ENCODE measurements at regions not wholly inside any gene's neighbourhood (a gene's known extent, or its start where the extent isn't known, plus 50 kb on each side); places are given as distances from the start of the nearest gene placed in this dataset.
A peak's percentile ranks its signal among the peaks of the same experiment; 100 is the strongest.

DNA sequence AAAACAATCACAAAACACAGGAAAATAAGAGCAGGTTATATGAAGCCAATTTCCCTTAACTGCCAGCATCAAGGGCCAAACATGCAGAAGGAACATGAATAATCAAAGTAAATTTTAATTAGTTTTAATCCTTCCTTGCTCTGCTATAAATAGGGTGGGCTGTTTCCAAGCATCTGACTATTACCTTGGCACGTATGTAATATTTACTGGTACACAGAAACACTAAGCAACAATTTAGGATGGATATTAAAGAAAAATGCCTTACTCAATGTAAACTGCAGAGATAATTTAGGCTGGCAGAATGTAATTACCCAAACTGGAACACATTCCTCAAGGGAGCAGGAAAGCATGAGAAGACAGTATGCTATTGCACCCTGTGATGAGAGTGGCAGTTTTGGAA is 468.2 kb downstream of the TDRD15 start:
- Histone ChIP-seq H3K4me3 (ENCODE audit: low read length) (no peak overlapping the region), H3K9me3 (ENCODE audit: control insufficient read depth, low read length) (no peaks in the 10 kb centered on the region), H3K9ac (ENCODE audit: low read length) (no peak overlapping the region), H3K4me1 (ENCODE audit: control insufficient read depth, insufficient read depth, low read length) (no peaks in the 10 kb centered on the region), H3K36me3 (ENCODE audit: control insufficient read depth, insufficient read depth, low read length, severe bottlenecking) (no peaks in the 10 kb centered on the region), H3K27me3 (replicated peaks; ENCODE audit: control insufficient read depth, insufficient read depth, low read length) (no peaks in the 10 kb centered on the region)
- DNase-seq (ENCODE audit: low read depth), result no peak

GRCh38 chr2:21599417-21599816 is 475.6 kb downstream of the TDRD15 start:
- H3K4me1 ChIP-seq (ENCODE audit: control insufficient read depth, insufficient read depth, low read length), result no peaks in the 10 kb centered on the region
- no peak overlapping the region for H3K4me3 ChIP-seq (ENCODE audit: low read length)

DNA sequence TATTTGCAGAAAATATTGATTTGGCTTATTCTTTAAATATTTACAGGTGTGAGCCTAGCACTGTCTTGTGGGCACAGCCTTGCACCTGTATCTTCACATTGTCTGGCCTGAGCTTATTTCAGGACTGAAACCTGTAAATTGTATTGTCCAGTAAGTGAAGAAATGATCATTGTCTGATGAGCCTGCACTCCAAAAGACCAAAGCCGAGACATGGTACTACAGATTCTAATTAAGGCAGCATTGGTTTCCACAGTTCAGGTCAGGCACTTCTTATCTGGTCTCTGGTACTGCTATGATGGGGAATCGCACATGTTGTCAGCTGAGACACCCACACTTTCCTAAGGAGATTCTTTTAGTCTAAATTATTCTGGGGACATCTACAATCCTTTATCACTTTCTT is 479.0 kb downstream of the TDRD15 start:
- no peaks in the 10 kb centered on the region for H3K27me3 ChIP-seq (replicated peaks; ENCODE audit: control insufficient read depth, insufficient read depth, low read length)
- no peak overlapping the region for H3K9ac ChIP-seq (ENCODE audit: low read length)
- peaks cover 4% of the 10 kb centered on the region for H3K9me3 ChIP-seq (ENCODE audit: control insufficient read depth, low read length)
- no peak for DNase-seq (ENCODE audit: low read depth)
- no peaks in the 10 kb centered on the region for H3K4me1 ChIP-seq (ENCODE audit: control insufficient read depth, insufficient read depth, low read length)
- no peaks in the 10 kb centered on the region for H3K36me3 ChIP-seq (ENCODE audit: control insufficient read depth, insufficient read depth, low read length, severe bottlenecking)
- H3K4me3 ChIP-seq (ENCODE audit: low read length), result no peak overlapping the region

More at GRCh38 chr2:21599417-21599816, 475.6 kb downstream of the TDRD15 start:
- Histone ChIP-seq H3K27me3 (replicated peaks; ENCODE audit: control insufficient read depth, insufficient read depth, low read length) (no peaks in the 10 kb centered on the region), H3K9ac (ENCODE audit: low read length) (no peak overlapping the region), H3K36me3 (ENCODE audit: control insufficient read depth, insufficient read depth, low read length, severe bottlenecking) (no peaks in the 10 kb centered on the region), H3K9me3 (ENCODE audit: control insufficient read depth, low read length) (peaks cover 4% of the 10 kb centered on the region)
- DNase-seq (ENCODE audit: low read depth), result no peak

DNA sequence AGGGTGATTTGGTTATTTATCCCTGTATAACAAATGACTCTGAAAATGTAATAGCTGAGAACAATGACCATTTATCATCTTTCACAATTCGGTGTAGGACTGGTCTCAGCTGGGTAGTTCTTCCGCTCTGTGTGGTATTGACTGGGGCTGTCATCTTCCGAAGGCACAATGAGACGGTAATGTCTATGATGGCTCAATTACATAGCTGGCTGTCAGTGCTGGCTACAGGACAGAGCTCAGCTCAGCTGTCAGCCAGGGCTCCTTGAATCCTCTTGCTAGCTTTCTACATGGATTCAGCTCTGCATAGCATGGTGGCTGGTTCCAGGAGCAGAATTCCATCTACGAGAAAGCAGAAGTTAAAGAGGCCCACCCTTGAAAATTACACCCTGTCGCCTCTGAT is 483.8 kb downstream of the TDRD15 start:
- no peaks in the 10 kb centered on the region for H3K4me1 ChIP-seq (ENCODE audit: control insufficient read depth, insufficient read depth, low read length)
- H3K9ac ChIP-seq (ENCODE audit: low read length), result no peak overlapping the region
- DNase-seq (ENCODE audit: low read depth), result no peak
- no peaks in the 10 kb centered on the region for H3K36me3 ChIP-seq (ENCODE audit: control insufficient read depth, insufficient read depth, low read length, severe bottlenecking)
- H3K27me3 ChIP-seq (replicated peaks; ENCODE audit: control insufficient read depth, insufficient read depth, low read length), result no peaks in the 10 kb centered on the region
- H3K9me3 ChIP-seq (ENCODE audit: control insufficient read depth, low read length), result peaks cover 3% of the 10 kb centered on the region
- H3K4me3 ChIP-seq (ENCODE audit: low read length), result no peak overlapping the region

DNA sequence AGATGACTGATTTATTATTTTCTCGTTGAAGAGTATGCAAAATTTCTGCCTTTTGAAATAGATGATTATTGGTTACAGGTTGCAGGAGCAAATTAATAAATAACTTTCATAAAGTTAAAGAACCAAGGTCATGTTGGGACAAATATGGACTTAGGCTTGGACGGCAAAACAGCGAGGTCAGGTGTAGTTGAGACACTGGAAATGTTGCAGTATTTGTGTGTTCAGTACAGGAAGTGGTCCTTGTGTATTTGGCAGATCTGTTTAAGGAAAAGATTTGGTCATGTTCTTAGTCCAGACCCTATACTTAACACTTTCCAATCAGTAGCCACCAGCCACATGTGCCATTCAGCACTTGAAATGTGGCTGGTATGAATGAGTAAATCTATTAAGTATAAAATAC is 486.5 kb downstream of the TDRD15 start:
- Histone ChIP-seq H3K4me3 (ENCODE audit: low read length) (no peak overlapping the region), H3K27me3 (replicated peaks; ENCODE audit: control insufficient read depth, insufficient read depth, low read length) (no peaks in the 10 kb centered on the region), H3K36me3 (ENCODE audit: control insufficient read depth, insufficient read depth, low read length, severe bottlenecking) (no peaks in the 10 kb centered on the region), H3K4me1 (ENCODE audit: control insufficient read depth, insufficient read depth, low read length) (no peaks in the 10 kb centered on the region), H3K9ac (ENCODE audit: low read length) (no peak overlapping the region), H3K9me3 (ENCODE audit: control insufficient read depth, low read length) (peaks cover 8% of the 10 kb centered on the region)
- DNase-seq (ENCODE audit: low read depth), result no peak

GRCh38 chr2:21617885-21618434 is 494.2 kb downstream of the TDRD15 start:
- no peak for DNase-seq (ENCODE audit: low read depth)

DNA sequence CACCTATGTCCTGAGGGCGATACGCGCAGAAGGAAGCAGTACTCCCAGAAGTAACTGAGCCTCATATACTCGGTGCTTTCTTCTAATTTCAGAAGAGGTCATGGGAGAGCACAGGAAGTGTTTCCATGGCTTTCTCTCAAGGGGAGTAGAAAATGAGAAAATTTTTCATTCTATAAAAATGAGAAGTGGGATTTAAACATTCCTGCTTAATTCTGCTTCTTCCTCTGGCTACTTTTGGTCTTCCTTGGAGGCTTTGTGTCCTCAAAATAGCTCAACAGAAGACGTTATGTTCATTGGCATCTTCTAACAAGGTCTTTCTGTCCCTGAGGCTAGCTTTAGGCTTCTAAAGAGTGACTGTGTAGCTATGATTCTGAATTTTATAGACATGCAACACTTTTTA is 497.0 kb downstream of the TDRD15 start:
- no peaks in the 10 kb centered on the region for H3K27me3 ChIP-seq (replicated peaks; ENCODE audit: control insufficient read depth, insufficient read depth, low read length)
- H3K9ac ChIP-seq (ENCODE audit: low read length), result no peak overlapping the region
- no peaks in the 10 kb centered on the region for H3K36me3 ChIP-seq (ENCODE audit: control insufficient read depth, insufficient read depth, low read length, severe bottlenecking)
- no peak for DNase-seq (ENCODE audit: low read depth)
- no peak overlapping the region for H3K4me3 ChIP-seq (ENCODE audit: low read length)
- H3K4me1 ChIP-seq (ENCODE audit: control insufficient read depth, insufficient read depth, low read length), result no peaks in the 10 kb centered on the region
- no peaks in the 10 kb centered on the region for H3K9me3 ChIP-seq (ENCODE audit: control insufficient read depth, low read length)

More at GRCh38 chr2:21617885-21618434, 494.2 kb downstream of the TDRD15 start:
- Histone ChIP-seq H3K4me3 (ENCODE audit: low read length) (no peak overlapping the region), H3K27me3 (replicated peaks; ENCODE audit: control insufficient read depth, insufficient read depth, low read length) (no peaks in the 10 kb centered on the region), H3K9ac (ENCODE audit: low read length) (no peak overlapping the region), H3K9me3 (ENCODE audit: control insufficient read depth, low read length) (peaks cover 5% of the 10 kb centered on the region), H3K4me1 (ENCODE audit: control insufficient read depth, insufficient read depth, low read length) (no peaks in the 10 kb centered on the region), H3K36me3 (ENCODE audit: control insufficient read depth, insufficient read depth, low read length, severe bottlenecking) (no peaks in the 10 kb centered on the region)

GRCh38 chr2:21627938-21628337 is 504.2 kb downstream of the TDRD15 start:
- no peaks in the 10 kb centered on the region for H3K9me3 ChIP-seq (ENCODE audit: control insufficient read depth, low read length)

DNA sequence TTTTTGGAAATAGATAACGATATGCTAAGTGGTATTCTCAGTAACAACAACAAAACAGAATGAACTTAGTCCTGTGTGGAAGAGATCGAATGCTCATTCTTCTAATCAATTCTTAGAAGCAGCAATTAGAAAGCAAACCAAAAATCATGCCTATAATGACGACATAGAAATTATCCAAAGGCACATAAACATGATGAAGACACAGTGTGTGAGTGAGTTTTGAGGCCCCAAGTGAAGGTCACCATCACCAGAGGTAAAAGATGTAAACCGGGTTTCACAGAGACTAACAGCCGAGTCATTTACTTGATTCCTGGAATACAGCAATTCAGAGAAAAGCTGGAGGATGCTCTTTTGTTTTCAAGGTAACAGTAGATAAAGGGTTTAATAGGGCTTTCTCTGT is 509.2 kb downstream of the TDRD15 start:
- Histone ChIP-seq H3K4me1 (ENCODE audit: control insufficient read depth, insufficient read depth, low read length) (no peaks in the 10 kb centered on the region), H3K27me3 (replicated peaks; ENCODE audit: control insufficient read depth, insufficient read depth, low read length) (no peaks in the 10 kb centered on the region), H3K9me3 (ENCODE audit: control insufficient read depth, low read length) (no peaks in the 10 kb centered on the region), H3K36me3 (ENCODE audit: control insufficient read depth, insufficient read depth, low read length, severe bottlenecking) (no peaks in the 10 kb centered on the region), H3K4me3 (ENCODE audit: low read length) (no peak overlapping the region), H3K9ac (ENCODE audit: low read length) (no peak overlapping the region)
- DNase-seq (ENCODE audit: low read depth), result no peak

More at GRCh38 chr2:21627938-21628337, 504.2 kb downstream of the TDRD15 start:
- Histone ChIP-seq H3K27me3 (replicated peaks; ENCODE audit: control insufficient read depth, insufficient read depth, low read length) (no peaks in the 10 kb centered on the region), H3K9ac (ENCODE audit: low read length) (no peak overlapping the region), H3K4me3 (ENCODE audit: low read length) (no peak overlapping the region), H3K4me1 (ENCODE audit: control insufficient read depth, insufficient read depth, low read length) (no peaks in the 10 kb centered on the region), H3K36me3 (ENCODE audit: control insufficient read depth, insufficient read depth, low read length, severe bottlenecking) (no peaks in the 10 kb centered on the region)
- peak; percentile 5 for DNase-seq (ENCODE audit: low read depth)

- DNase-seq (ENCODE audit: low read depth), result no peak
- no peaks in the 10 kb centered on the region for H3K36me3 ChIP-seq (ENCODE audit: control insufficient read depth, insufficient read depth, low read length, severe bottlenecking)
These were observed 509.7 kb downstream of the TDRD15 start for GRCh38 chr2:21633466-21633865.

DNA sequence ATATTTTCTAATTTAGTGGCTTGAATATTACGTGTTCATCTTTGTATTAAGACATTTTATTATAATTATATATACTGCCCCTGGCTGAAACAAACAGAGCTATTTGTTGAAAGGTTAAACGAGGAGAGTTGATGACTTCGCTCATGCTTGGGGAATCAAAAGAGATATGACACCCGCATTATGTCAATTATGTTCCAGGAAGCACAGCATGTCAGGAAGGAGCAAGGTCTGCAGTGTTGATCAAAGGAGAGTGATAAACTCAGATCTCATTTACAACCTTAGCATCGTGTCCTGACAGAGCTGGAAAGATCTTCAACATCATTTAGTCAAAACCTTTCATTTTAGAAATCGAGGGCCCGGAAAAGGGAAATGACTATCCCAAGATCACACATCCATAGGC is 510.1 kb downstream of the TDRD15 start:
- H3K4me1 ChIP-seq (ENCODE audit: control insufficient read depth, insufficient read depth, low read length), result no peaks in the 10 kb centered on the region
- no peak overlapping the region for H3K4me3 ChIP-seq (ENCODE audit: low read length)
- H3K36me3 ChIP-seq (ENCODE audit: control insufficient read depth, insufficient read depth, low read length, severe bottlenecking), result no peaks in the 10 kb centered on the region
- no peaks in the 10 kb centered on the region for H3K27me3 ChIP-seq (replicated peaks; ENCODE audit: control insufficient read depth, insufficient read depth, low read length)
- DNase-seq (ENCODE audit: low read depth), result no peak
- no peaks in the 10 kb centered on the region for H3K9me3 ChIP-seq (ENCODE audit: control insufficient read depth, low read length)
- no peak overlapping the region for H3K9ac ChIP-seq (ENCODE audit: low read length)

More at GRCh38 chr2:21633466-21633865, 509.7 kb downstream of the TDRD15 start:
- Histone ChIP-seq H3K4me1 (ENCODE audit: control insufficient read depth, insufficient read depth, low read length) (no peaks in the 10 kb centered on the region), H3K9me3 (ENCODE audit: control insufficient read depth, low read length) (no peaks in the 10 kb centered on the region), H3K27me3 (replicated peaks; ENCODE audit: control insufficient read depth, insufficient read depth, low read length) (no peaks in the 10 kb centered on the region), H3K4me3 (ENCODE audit: low read length) (no peak overlapping the region), H3K9ac (ENCODE audit: low read length) (no peak overlapping the region)

GRCh38 chr2:21640046-21640445 is 516.3 kb downstream of the TDRD15 start:
- DNase-seq (ENCODE audit: low read depth), result no peak
- H3K27me3 ChIP-seq (replicated peaks; ENCODE audit: control insufficient read depth, insufficient read depth, low read length), result no peaks in the 10 kb centered on the region

More at GRCh38 chr2:21640046-21640445, 516.3 kb downstream of the TDRD15 start:
- no peak overlapping the region for H3K9ac ChIP-seq (ENCODE audit: low read length)
- no peaks in the 10 kb centered on the region for H3K36me3 ChIP-seq (ENCODE audit: control insufficient read depth, insufficient read depth, low read length, severe bottlenecking)
- no peak overlapping the region for H3K4me3 ChIP-seq (ENCODE audit: low read length)
- H3K9me3 ChIP-seq (ENCODE audit: control insufficient read depth, low read length), result peaks cover 2% of the 10 kb centered on the region
- no peaks in the 10 kb centered on the region for H3K4me1 ChIP-seq (ENCODE audit: control insufficient read depth, insufficient read depth, low read length)
